ENCODE measurements at regions not wholly inside any gene's neighbourhood (a gene's known extent, or its start where the extent isn't known, plus 50 kb on each side); places are given as distances from the start of the nearest gene placed in this dataset.

- TF ChIP-seq CTCF (conservative IDR thresholded peaks at IDR 0.05; ENCODE audit: low read depth, low read length): no peak
- TF ChIP-seq EZH2phosphoT487 (IDR thresholded peaks at IDR 0.05; ENCODE audit: borderline replicate concordance, low read length): no peak
- no peak for TF ChIP-seq EZH2 (IDR thresholded peaks at IDR 0.05; ENCODE audit: low read length, unreplicated experiment)
These were observed 50.5 kb upstream of the ECI2 start for GRCh38 chr6:4185846-4186245.
